Posterior cingulate gyrus (tissue), 11 donors: ENCODE measurements at regions not wholly inside any gene's neighbourhood (a gene's known extent, or its start where the extent isn't known, plus 50 kb on each side); places are given as distances from the start of the nearest gene placed in this dataset.
"Not testable (repeated sequence)": the region's sequence is repeated elsewhere in the genome, so short reads cannot be mapped to it uniquely, and the experiment has no call there.

Experiments
- DNase-seq, 10 donors: peaks; one replicate each; pipeline versions ENCODE4 v3.0.0 to v3.0.0-alpha.2; 2020 to 2021; ENCODE audit warnings: mixed read lengths in 3 of 10
- intact Hi-C: fragments of 100-400 bp; cut with DNase I; formaldehyde crosslinking; loops from one replicate; pipeline ENCODE4 v1.15.1; 2023

GRCh38 chr9:109971226-109971625, 191.2 kb downstream of the PALM2AKAP2 start:
- DNase-seq: no peak
- intact Hi-C loops: no loop called here

GRCh38 chr9:109972026-109972882, 192.3 kb downstream of the PALM2AKAP2 start:
- intact Hi-C loops: no loop called here
- no peak for DNase-seq

GRCh38 chr9:109973336-109973735, 193.3 kb downstream of the PALM2AKAP2 start:
- DNase-seq: no peak
- intact Hi-C loops: no loop called here

- DNase-seq: peak in 4 of 10 donors; percentile 7 to 45 (median 16)
- intact Hi-C loops: no loop called here
Measured at GRCh38 chr9:109974143-109974917, 194.3 kb downstream of the PALM2AKAP2 start.

GRCh38 chr9:109974918-109975276, 194.9 kb downstream of the PALM2AKAP2 start:
- intact Hi-C loops: no loop called here
- DNase-seq: no peak

GRCh38 chr9:109975574-109976295, 195.7 kb downstream of the PALM2AKAP2 start:
- DNase-seq: no peak
- intact Hi-C loops: no loop called here

- intact Hi-C loops: no loop called here
- DNase-seq: no peak
Measured at GRCh38 chr9:109976303-109976702, 196.3 kb downstream of the PALM2AKAP2 start.

- DNase-seq: no peak
- intact Hi-C loops: no loop called here
Measured at GRCh38 chr9:109977521-109977920, 197.5 kb downstream of the PALM2AKAP2 start.

GRCh38 chr9:109981091-109981490, 201.1 kb downstream of the PALM2AKAP2 start:
- intact Hi-C loops: no loop called here
- no peak for DNase-seq

- intact Hi-C loops: no loop called here
Measured at GRCh38 chr9:109986521-109986991, 206.6 kb downstream of the PALM2AKAP2 start.

GRCh38 chr9:109989296-109989695, 209.3 kb downstream of the PALM2AKAP2 start:
- no peak for DNase-seq
- intact Hi-C loops: no loop called here

More at GRCh38 chr9:109986521-109986991, 206.6 kb downstream of the PALM2AKAP2 start:
- DNase-seq: no peak

GRCh38 chr9:109990541-109990940, 210.5 kb downstream of the PALM2AKAP2 start:
- DNase-seq: no peak
- intact Hi-C loops: no loop called here

- intact Hi-C loops: no loop called here
- DNase-seq: no peak
Measured at GRCh38 chr9:109992293-109992692, 212.3 kb downstream of the PALM2AKAP2 start.

- intact Hi-C loops: no loop called here
- no peak for DNase-seq
Measured at GRCh38 chr9:109993250-109993978, 213.4 kb downstream of the PALM2AKAP2 start.

GRCh38 chr9:109994141-109994540, 213.8 kb downstream of the C9orf152 start:
- intact Hi-C loops: no loop called here
- no peak for DNase-seq

- intact Hi-C loops: no loop called here
- no peak for DNase-seq
Measured at GRCh38 chr9:109996936-109997580, 210.9 kb downstream of the C9orf152 start.

GRCh38 chr9:109997682-109998081, 210.3 kb downstream of the C9orf152 start:
- no peak for DNase-seq
- intact Hi-C loops: no loop called here

GRCh38 chr9:110005521-110005920, 202.4 kb downstream of the C9orf152 start:
- intact Hi-C loops: not testable (repeated sequence)

GRCh38 chr9:110006657-110007056, 201.3 kb downstream of the C9orf152 start:
- no peak for DNase-seq
- intact Hi-C loops: no loop called here

More at GRCh38 chr9:110005521-110005920, 202.4 kb downstream of the C9orf152 start:
- DNase-seq: not testable (repeated sequence)
